H9 (cell line): ENCODE measurements at regions not wholly inside any gene's neighbourhood (a gene's known extent, or its start where the extent isn't known, plus 50 kb on each side); places are given as distances from the start of the nearest gene placed in this dataset.

Source experiments
- DNase-seq: peaks from one replicate; pipeline ENCODE4 v3.0.0-alpha.2; 2017
- H2AFZ ChIP-seq: one replicate; pipeline ENCODE4 v1.6.1; 2013; ENCODE audit warnings: mild to moderate bottlenecking, low read length, control low read depth, moderate library complexity
- H2AK5ac ChIP-seq: 2 replicates; pipeline ENCODE4 v1.6.1; 2013; ENCODE audit warnings: low read length, control low read depth, mixed read lengths; ENCODE audit not compliant: insufficient read length
- H2BK120ac ChIP-seq: one replicate; pipeline ENCODE4 v1.6.1; 2013; ENCODE audit warnings: low read depth, mild to moderate bottlenecking, low read length, control low read depth, inconsistent platforms; ENCODE audit not compliant: poor library complexity, severe bottlenecking
- H2BK12ac ChIP-seq: 2 replicates; pipeline ENCODE4 v1.6.1; 2013; ENCODE audit warnings: low read length, control low read depth, mixed read lengths, low read depth; ENCODE audit not compliant: insufficient read length
- H2BK15ac ChIP-seq: 2 replicates; pipeline ENCODE4 v1.6.1; 2013; ENCODE audit warnings: low read depth, low read length, control low read depth
- H2BK20ac ChIP-seq: one replicate; pipeline ENCODE4 v1.6.1; 2013; ENCODE audit warnings: low read depth, mild to moderate bottlenecking, low read length, control low read depth, inconsistent platforms; ENCODE audit not compliant: poor library complexity, severe bottlenecking
- H2BK5ac ChIP-seq: 2 replicates; pipeline ENCODE4 v1.6.1; 2013; ENCODE audit warnings: low read length, control low read depth, mixed read lengths; ENCODE audit not compliant: insufficient read length
- H3K14ac ChIP-seq: 2 replicates; pipeline ENCODE4 v1.6.1; 2013; ENCODE audit warnings: low read length, control low read depth; ENCODE audit not compliant: insufficient read depth
- H3K18ac ChIP-seq: 2 replicates; pipeline ENCODE4 v1.6.1; 2013; ENCODE audit warnings: low read depth, mild to moderate bottlenecking, mixed read lengths, low read length, control low read depth; ENCODE audit not compliant: insufficient read length
- H3K23ac ChIP-seq: 2 replicates; pipeline ENCODE4 v1.6.1; 2013; ENCODE audit warnings: low read length, control low read depth, mixed read lengths, low read depth; ENCODE audit not compliant: insufficient read length
- H3K23me2 ChIP-seq: 2 replicates; pipeline ENCODE4 v1.6.1; 2013; ENCODE audit warnings: low read depth, mild to moderate bottlenecking, mixed read lengths, low read length, control low read depth; ENCODE audit not compliant: insufficient read length, poor library complexity, severe bottlenecking
- H3K27ac ChIP-seq: 2 replicates; pipeline ENCODE4 v1.5.1; 2013; ENCODE audit warnings: low read length, control low read depth, mixed read lengths, low read depth; ENCODE audit not compliant: insufficient read length
- H3K27me3 ChIP-seq: 2 replicates; pipeline ENCODE4 v1.6.1; 2013; ENCODE audit warnings: low read length, control low read depth, inconsistent platforms; ENCODE audit not compliant: insufficient read depth
- H3K4ac ChIP-seq: 2 replicates; pipeline ENCODE4 v1.6.1; 2013; ENCODE audit warnings: low read depth, mild to moderate bottlenecking, control low read depth, inconsistent platforms, low read length, moderate library complexity
- H3K4me1 ChIP-seq: 2 replicates; pipeline ENCODE4 v1.6.1; 2013; ENCODE audit warnings: low read length, control low read depth, inconsistent platforms; ENCODE audit not compliant: insufficient read depth
- H3K4me2 ChIP-seq: 2 replicates; pipeline ENCODE4 v1.6.1; 2013; ENCODE audit warnings: low read length, control low read depth, mixed read lengths; ENCODE audit not compliant: insufficient read length, insufficient read depth
- H3K56ac ChIP-seq: 2 replicates; pipeline ENCODE4 v1.6.1; 2013; ENCODE audit warnings: low read depth, mild to moderate bottlenecking, mixed read lengths, low read length, control low read depth; ENCODE audit not compliant: insufficient read length
- H3K79me1 ChIP-seq: 2 replicates; pipeline ENCODE4 v1.6.1; 2013; ENCODE audit warnings: low read depth, mild to moderate bottlenecking, moderate library complexity, low read length, control low read depth, inconsistent platforms; ENCODE audit not compliant: insufficient read depth, poor library complexity, severe bottlenecking
- H3K79me2 ChIP-seq: 2 replicates; pipeline ENCODE4 v1.6.1; 2013; ENCODE audit warnings: low read length, control low read depth, inconsistent platforms; ENCODE audit not compliant: insufficient read depth
- H3K9ac ChIP-seq: 2 replicates; pipeline ENCODE4 v1.6.1; 2013; ENCODE audit warnings: low read length, control low read depth, mixed read lengths; ENCODE audit not compliant: insufficient read length; ENCODE audit errors: extremely low read depth
- H3K9me3 ChIP-seq: one replicate; pipeline ENCODE4 v1.6.1; 2013; ENCODE audit warnings: low read depth, low read length, inconsistent platforms; ENCODE audit not compliant: control insufficient read depth
- H3T11ph ChIP-seq: one replicate; pipeline ENCODE4 v1.6.1; 2013; ENCODE audit warnings: mild to moderate bottlenecking, low read length, control low read depth, inconsistent platforms
- H4K20me1 ChIP-seq: one replicate; pipeline ENCODE4 v1.6.1; 2013; ENCODE audit not compliant: control insufficient read depth, insufficient read length, insufficient read depth
- H4K5ac ChIP-seq: 2 replicates; pipeline ENCODE4 v1.6.1; 2013; ENCODE audit warnings: low read depth, mild to moderate bottlenecking, mixed read lengths, low read length, control low read depth; ENCODE audit not compliant: insufficient read length
- H4K8ac ChIP-seq: replicated peaks from 2 replicates; pipeline ENCODE4 v1.6.1; 2013; ENCODE audit warnings: low read length, control low read depth, mixed read lengths, low read depth; ENCODE audit not compliant: insufficient read length
- H4K91ac ChIP-seq: 2 replicates; pipeline ENCODE4 v1.6.1; 2013; ENCODE audit warnings: low read depth, mild to moderate bottlenecking, moderate library complexity, mixed read lengths, low read length, control low read depth; ENCODE audit not compliant: insufficient read length
- H3K27ac Mint-ChIP-seq, 3 experiments: 2 replicates in 2 of 3; 3 replicates in 1 of 3; pipeline ENCODE4 v1.8.0; 2020 to 2021; ENCODE audit warnings: mixed read lengths in 3 of 3, mild to moderate bottlenecking in 1 of 3, moderate library complexity in 1 of 3
- H3K27me3 Mint-ChIP-seq: 2 replicates; pipeline ENCODE4 v1.8.0; 2021; ENCODE audit warnings: low read depth, mild to moderate bottlenecking, moderate library complexity, mixed read lengths
- H3K36me3 Mint-ChIP-seq, 3 experiments: 2 replicates in 2 of 3; 3 replicates in 1 of 3; pipeline ENCODE4 v1.8.0; 2020 to 2021; ENCODE audit warnings: low read depth in 3 of 3, mixed read lengths in 3 of 3; ENCODE audit not compliant: insufficient read depth in 1 of 3
- H3K4me1 Mint-ChIP-seq, 2 experiments: 2 replicates each; pipeline ENCODE4 v1.8.0; 2020; ENCODE audit warnings: mixed read lengths in 2 of 2
- H3K4me3 Mint-ChIP-seq, 2 experiments: 2 replicates in 1 of 2; 3 replicates in 1 of 2; pipeline ENCODE4 v1.8.0; 2020 to 2021; ENCODE audit warnings: mild to moderate bottlenecking in 2 of 2, mixed read lengths in 2 of 2, moderate library complexity in 1 of 2
- H3K9me3 Mint-ChIP-seq, 2 experiments: 2 replicates in 1 of 2; 3 replicates in 1 of 2; pipeline ENCODE4 v1.8.0; 2020; ENCODE audit warnings: mild to moderate bottlenecking in 2 of 2, mixed read lengths in 2 of 2, moderate library complexity in 1 of 2
- WGBS: extraction: QIAGEN DNeasy Blood & Tissue Kit; methylation state at CpG from one replicate; pipeline ENCODE4 v1.1.7; 2013; ENCODE audit warnings: missing lambda C conversion rate, low lambda C conversion rate, mixed read lengths; ENCODE audit not compliant: insufficient read length; ENCODE audit errors: extremely low coverage; 5-methylcytosine and 5-hydroxymethylcytosine counted together
- TF ChIP-seq, protein P1 (sequence below): fragments of 200-600 bp; sonication (generic); conservative IDR thresholded peaks from 3 replicates; pipeline ENCODE4 v1.8.0; 2021; ENCODE audit warnings: antibody characterized with exemption, mild to moderate bottlenecking

- Histone ChIP-seq H3K79me1 (no peaks in the 10 kb centered on the region), H4K91ac (no peak overlapping the region), H3K4ac (no peak overlapping the region), H3K23ac (no peak overlapping the region), H2BK5ac (no peak overlapping the region), H3K27ac (no peak overlapping the region), H2AFZ (no peak overlapping the region), H3K23me2 (no peaks in the 10 kb centered on the region), H3K14ac (no peak overlapping the region), H3K9me3 (no peaks in the 10 kb centered on the region), H4K8ac (no peak overlapping the region), H2BK15ac (no peak overlapping the region), H2BK120ac (no peak overlapping the region), H4K20me1 (no peaks in the 10 kb centered on the region), H2BK20ac (no peak overlapping the region), H2BK12ac (no peak overlapping the region), H4K5ac (no peak overlapping the region), H3K27me3 (no peaks in the 10 kb centered on the region), H3K4me2 (no peak overlapping the region), H3K4me1 (no peaks in the 10 kb centered on the region), H3K56ac (no peak overlapping the region), H2AK5ac (no peak overlapping the region), H3K18ac (no peak overlapping the region), H3T11ph (no peak overlapping the region), H3K9ac (no peak overlapping the region), H3K79me2 (no peaks in the 10 kb centered on the region)
- Mint-ChIP-seq H3K27ac (no peak overlapping the region), H3K4me1 (no peaks in the 10 kb centered on the region), H3K27me3 (no peaks in the 10 kb centered on the region), H3K36me3 (no peaks in the 10 kb centered on the region), H3K4me3 (no peak overlapping the region), H3K9me3 (no peaks in the 10 kb centered on the region)
- no CpG with 5 or more reads among the region's 13 CpGs for WGBS
- DNase-seq = no peak
- TF ChIP-seq, protein P1, sequence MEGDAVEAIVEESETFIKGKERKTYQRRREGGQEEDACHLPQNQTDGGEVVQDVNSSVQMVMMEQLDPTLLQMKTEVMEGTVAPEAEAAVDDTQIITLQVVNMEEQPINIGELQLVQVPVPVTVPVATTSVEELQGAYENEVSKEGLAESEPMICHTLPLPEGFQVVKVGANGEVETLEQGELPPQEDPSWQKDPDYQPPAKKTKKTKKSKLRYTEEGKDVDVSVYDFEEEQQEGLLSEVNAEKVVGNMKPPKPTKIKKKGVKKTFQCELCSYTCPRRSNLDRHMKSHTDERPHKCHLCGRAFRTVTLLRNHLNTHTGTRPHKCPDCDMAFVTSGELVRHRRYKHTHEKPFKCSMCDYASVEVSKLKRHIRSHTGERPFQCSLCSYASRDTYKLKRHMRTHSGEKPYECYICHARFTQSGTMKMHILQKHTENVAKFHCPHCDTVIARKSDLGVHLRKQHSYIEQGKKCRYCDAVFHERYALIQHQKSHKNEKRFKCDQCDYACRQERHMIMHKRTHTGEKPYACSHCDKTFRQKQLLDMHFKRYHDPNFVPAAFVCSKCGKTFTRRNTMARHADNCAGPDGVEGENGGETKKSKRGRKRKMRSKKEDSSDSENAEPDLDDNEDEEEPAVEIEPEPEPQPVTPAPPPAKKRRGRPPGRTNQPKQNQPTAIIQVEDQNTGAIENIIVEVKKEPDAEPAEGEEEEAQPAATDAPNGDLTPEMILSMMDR = no peak
Measured at GRCh38 chr5:17004441-17005106, 68.5 kb upstream of the MYO10 start.
